K562 (cell line): ENCODE measurements at regions not wholly inside any gene's neighbourhood (a gene's known extent, or its start where the extent isn't known, plus 50 kb on each side); places are given as distances from the start of the nearest gene placed in this dataset.

Source experiments
- CGGBP1 ChIP-seq: fragments of 250-450 bp; sonication (Bioruptor Pico); IDR thresholded peaks from 2 replicates; pipeline ENCODE4 v1.9.0; 2021; ENCODE audit warnings: mild to moderate bottlenecking
- MAFG ChIP-seq: fragments of 450-650 bp; conservative IDR thresholded peaks from 2 replicates; pipeline ENCODE4 v1.6.1; 2016; ENCODE audit warnings: missing genetic modification characterization, missing compliant biosample characterization
- MBD1 ChIP-seq: fragments of 250-450 bp; sonication (Bioruptor Pico); IDR thresholded peaks from 2 replicates; pipeline ENCODE4 v1.8.0; 2022; ENCODE audit warnings: inconsistent platforms
- POLR2B ChIP-seq: fragments of 450-650 bp; IDR thresholded peaks from 2 replicates; pipeline ENCODE4 v1.6.1; 2018; ENCODE audit warnings: low read depth; ENCODE audit not compliant: partially characterized antibody
- PTBP1 ChIP-seq: fragments of 200-400 bp; formaldehyde crosslinking; IDR thresholded peaks from 2 replicates; pipeline ENCODE4 v1.6.1; 2017; ENCODE audit warnings: low read depth, low read length
- ZNF318 ChIP-seq, 2 experiments: fragments of 450-650 bp; IDR thresholded peaks; 2 replicates each; pipeline ENCODE4 v1.6.1; 2016; ENCODE audit warnings: mild to moderate bottlenecking in 2 of 2, borderline replicate concordance in 1 of 2, low read depth in 1 of 2, moderate library complexity in 1 of 2
- TF ChIP-seq, protein P1 (sequence below), 2 experiments: fragments of 450-650 bp; conservative IDR thresholded peaks; 2 replicates each; pipeline ENCODE4 v1.6.1; 2017; ENCODE audit warnings: mild to moderate bottlenecking in 2 of 2, moderate library complexity in 2 of 2

DNA sequence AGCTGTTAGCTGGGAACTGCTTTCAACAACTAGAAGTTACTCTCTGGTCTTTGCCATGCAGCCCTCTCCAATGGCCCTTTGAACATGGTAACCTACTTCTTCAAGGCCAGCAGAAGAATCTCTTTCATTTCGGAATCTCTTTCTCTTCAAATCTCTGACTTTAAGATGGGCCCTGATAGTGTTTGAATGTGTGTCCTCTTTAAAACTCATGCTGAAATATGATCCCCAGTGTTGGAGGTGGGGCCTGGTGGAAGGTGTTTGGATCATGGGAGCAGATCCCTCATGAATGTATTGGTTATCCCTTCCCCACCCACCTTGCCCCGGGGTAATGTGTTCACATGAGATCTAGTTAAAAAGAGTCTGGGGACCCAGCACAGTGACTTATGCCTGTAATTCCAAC lies 54.5 kb upstream of the SOX13 start (continued):
- TF ChIP-seq ZNF318 (IDR thresholded peaks at IDR 0.05; ENCODE audit: borderline replicate concordance in 1 of 2, low read depth in 1 of 2), result no peak
- no peak for TF ChIP-seq CGGBP1 (CRISPR knock-in tag)
- no peak for TF ChIP-seq MBD1
- TF ChIP-seq POLR2B, result no peak
- TF ChIP-seq, protein P1, sequence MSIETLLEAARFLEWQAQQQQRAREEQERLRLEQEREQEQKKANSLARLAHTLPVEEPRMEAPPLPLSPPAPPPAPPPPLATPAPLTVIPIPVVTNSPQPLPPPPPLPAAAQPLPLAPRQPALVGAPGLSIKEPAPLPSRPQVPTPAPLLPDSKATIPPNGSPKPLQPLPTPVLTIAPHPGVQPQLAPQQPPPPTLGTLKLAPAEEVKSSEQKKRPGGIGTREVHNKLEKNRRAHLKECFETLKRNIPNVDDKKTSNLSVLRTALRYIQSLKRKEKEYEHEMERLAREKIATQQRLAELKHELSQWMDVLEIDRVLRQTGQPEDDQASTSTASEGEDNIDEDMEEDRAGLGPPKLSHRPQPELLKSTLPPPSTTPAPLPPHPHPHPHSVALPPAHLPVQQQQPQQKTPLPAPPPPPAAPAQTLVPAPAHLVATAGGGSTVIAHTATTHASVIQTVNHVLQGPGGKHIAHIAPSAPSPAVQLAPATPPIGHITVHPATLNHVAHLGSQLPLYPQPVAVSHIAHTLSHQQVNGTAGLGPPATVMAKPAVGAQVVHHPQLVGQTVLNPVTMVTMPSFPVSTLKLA (conservative IDR thresholded peaks at IDR 0.05), result no peak
- no peak for TF ChIP-seq MAFG (tag)
- TF ChIP-seq PTBP1, result no peak
